Mammary epithelial cell (primary cell): ENCODE measurements at regions not wholly inside any gene's neighbourhood (a gene's known extent, or its start where the extent isn't known, plus 50 kb on each side); places are given as distances from the start of the nearest gene placed in this dataset.

Experiments
- EZH2 ChIP-seq: IDR thresholded peaks from 2 replicates; pipeline ENCODE4 v1.6.1; 2012; ENCODE audit warnings: low read length, inconsistent platforms, borderline replicate concordance
- TF ChIP-seq, protein P1 (sequence below), 2 donors: IDR thresholded peaks in 1 of 2; conservative IDR thresholded peaks in 1 of 2; 2 replicates each; pipeline ENCODE4 v1.5.1; 2011 to 2012; ENCODE audit warnings: inconsistent platforms in 2 of 2, low read length in 2 of 2, mild to moderate bottlenecking in 2 of 2, control low read depth in 1 of 2, low read depth in 1 of 2; ENCODE audit not compliant: insufficient read depth in 1 of 2; ENCODE audit errors: extremely low read depth in 1 of 2

DNA sequence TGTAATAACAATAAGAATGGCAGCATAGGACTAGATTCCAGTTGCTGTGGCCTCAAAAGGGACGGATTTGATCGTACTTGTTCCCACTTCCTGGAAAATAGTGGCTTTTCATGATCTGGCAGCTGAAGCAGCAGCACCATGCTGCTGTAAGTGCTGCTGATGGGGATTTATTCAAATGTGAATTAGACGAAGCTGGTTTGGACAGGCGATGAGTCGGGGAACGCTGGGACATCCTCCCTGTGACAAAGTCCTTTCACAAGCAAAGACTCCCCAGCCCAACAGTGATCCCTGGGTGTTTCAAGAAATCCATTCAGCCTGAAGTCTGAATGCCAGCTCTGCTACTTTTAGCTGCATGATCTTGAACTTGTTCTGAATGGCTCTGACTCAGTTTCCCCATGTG, 88.6 kb upstream of the XYLT1 start:
- TF ChIP-seq, protein P1, sequence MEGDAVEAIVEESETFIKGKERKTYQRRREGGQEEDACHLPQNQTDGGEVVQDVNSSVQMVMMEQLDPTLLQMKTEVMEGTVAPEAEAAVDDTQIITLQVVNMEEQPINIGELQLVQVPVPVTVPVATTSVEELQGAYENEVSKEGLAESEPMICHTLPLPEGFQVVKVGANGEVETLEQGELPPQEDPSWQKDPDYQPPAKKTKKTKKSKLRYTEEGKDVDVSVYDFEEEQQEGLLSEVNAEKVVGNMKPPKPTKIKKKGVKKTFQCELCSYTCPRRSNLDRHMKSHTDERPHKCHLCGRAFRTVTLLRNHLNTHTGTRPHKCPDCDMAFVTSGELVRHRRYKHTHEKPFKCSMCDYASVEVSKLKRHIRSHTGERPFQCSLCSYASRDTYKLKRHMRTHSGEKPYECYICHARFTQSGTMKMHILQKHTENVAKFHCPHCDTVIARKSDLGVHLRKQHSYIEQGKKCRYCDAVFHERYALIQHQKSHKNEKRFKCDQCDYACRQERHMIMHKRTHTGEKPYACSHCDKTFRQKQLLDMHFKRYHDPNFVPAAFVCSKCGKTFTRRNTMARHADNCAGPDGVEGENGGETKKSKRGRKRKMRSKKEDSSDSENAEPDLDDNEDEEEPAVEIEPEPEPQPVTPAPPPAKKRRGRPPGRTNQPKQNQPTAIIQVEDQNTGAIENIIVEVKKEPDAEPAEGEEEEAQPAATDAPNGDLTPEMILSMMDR (conservative IDR thresholded peaks at IDR 0.05 in 1 of 2, IDR thresholded peaks at IDR 0.05 in 1 of 2; ENCODE audit: extremely low read depth in 1 of 2, insufficient read depth in 1 of 2, low read depth in 1 of 2, low read length in 2 of 2), result no peak
- TF ChIP-seq EZH2, result no peak
